Epithelial cell of proximal tubule (primary cell): ENCODE measurements at regions not wholly inside any gene's neighbourhood (a gene's known extent, or its start where the extent isn't known, plus 50 kb on each side); places are given as distances from the start of the nearest gene placed in this dataset.

Source experiments
- DNase-seq: peaks from one replicate; pipeline ENCODE4 v3.0.0-alpha.2; 2011; ENCODE audit warnings: low read depth
- H3K4me3 ChIP-seq: 2 replicates; pipeline ENCODE4 v1.5.1; 2011; ENCODE audit warnings: low read depth, mild to moderate bottlenecking, low read length
- CTCF ChIP-seq: conservative IDR thresholded peaks from 2 replicates; pipeline ENCODE4 v1.5.1; 2012; ENCODE audit warnings: low read depth, mild to moderate bottlenecking, low read length

GRCh38 chr5:143559586-143560109, 156.2 kb upstream of the NR3C1 start:
- no peak for DNase-seq
- TF ChIP-seq CTCF, result no peak
- no peak overlapping the region for H3K4me3 ChIP-seq

DNA sequence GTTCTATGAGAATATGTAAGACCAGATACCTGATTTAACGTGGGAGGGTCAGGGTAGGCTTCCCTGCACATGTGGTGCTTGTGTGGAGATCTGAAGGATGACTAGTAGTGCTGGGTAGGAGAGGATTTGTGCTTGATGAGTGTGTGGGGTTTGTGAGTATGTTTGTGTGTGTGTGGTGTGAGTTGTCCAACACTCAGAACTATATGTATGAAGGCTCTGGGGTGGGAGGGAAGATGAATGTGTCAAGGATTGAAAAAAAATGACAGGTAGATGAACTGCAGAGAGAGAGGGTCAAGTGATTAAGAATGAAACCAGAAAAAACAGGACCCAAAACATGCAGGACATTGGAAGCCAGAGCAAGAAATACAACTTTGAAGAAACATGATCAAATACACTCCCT, 154.6 kb upstream of the NR3C1 start:
- no peak for DNase-seq
- H3K4me3 ChIP-seq, result no peak overlapping the region
- no peak for TF ChIP-seq CTCF

DNA sequence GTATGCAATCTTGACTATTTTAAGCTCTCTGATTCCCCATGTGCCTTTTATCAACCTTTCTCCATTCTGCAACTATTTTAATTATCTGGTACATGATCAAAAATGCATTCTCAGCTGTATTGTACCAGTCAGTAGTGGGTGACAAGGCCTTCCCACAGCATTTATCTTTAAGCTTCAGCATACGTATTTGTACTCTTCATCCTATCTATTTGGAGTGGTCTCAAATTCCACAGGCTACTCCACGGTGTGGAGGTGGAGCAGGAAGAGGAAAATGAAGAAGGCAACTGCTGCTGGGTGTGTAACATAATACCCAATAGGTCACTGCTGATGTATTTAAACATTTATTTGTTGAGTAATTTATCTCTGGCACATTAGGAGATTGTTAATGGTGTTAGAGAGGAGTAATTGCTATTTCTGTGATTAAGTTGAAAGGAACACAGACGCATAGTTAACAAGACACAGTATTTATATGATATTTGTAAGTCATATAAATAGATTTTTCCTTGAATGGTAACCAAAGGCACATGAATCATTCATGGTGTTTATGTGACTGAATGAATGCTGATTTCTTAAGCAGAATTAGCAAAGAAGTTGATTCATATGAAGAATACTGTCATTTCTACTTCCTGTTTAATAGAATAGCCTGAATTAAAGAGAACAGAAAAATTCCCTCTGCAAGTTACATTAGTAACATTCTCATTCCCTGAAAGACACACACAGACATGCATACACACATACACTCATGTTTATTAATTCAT, 153.8 kb upstream of the NR3C1 start:
- TF ChIP-seq CTCF, result no peak
- no peak overlapping the region for H3K4me3 ChIP-seq
- no peak for DNase-seq

DNA sequence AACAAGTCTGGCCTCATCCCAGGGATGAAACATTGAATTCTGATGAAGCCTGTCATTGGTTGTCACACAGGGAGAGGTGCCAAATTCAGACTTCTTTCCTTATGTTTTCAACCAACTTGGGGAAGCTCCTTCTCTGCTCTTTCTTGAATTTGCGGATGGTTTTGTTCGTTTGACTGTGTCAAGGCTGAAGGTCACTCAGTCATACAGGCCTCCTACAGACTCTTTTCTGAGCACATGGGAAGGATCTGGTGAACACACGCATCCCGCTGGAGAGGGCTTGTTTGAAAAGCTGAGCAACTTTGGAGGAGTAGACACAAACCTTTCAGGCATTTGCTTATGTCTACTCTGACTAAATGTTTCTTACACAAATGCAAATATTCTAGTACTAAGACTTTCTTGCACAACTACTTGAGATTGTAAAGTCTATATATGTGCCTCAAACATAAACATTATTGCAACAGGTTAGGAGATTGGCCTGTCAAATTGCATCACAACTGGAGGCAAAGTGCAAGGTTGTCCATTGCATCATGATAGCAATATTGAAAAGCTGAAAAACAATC, 151.5 kb upstream of the NR3C1 start:
- no peak overlapping the region for H3K4me3 ChIP-seq
- no peak for TF ChIP-seq CTCF
- DNase-seq, result no peak

DNA sequence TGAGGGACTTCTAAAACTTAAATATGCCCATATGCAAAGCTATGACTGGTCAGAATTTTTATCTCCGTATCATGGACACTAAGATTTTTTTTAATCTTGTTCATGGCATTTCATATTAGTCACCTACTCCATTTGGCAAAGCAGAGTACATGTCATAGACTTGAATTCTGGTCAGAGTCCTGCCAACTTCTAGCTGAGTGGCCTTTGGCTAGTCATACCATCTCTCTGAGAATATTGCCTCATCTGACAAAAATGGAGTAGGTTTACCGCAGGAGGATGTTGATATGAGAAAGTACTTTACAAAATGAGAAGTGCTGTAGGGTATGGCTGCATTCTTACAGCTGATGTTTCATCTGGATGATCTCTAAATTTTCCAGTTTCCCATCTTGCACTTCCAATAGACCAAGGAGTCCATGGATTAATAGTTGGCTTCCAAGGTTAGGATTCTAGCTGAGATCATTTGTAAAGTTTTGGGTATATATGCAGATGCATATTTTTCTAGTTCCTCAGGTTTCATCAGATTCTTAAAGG, 150.8 kb upstream of the NR3C1 start:
- no peak for DNase-seq
- TF ChIP-seq CTCF, result no peak
- no peak overlapping the region for H3K4me3 ChIP-seq

- no peak for TF ChIP-seq CTCF
- H3K4me3 ChIP-seq, result no peak overlapping the region
- no peak for DNase-seq
Measured at GRCh38 chr5:143552680-143553079, 149.2 kb upstream of the NR3C1 start.

GRCh38 chr5:143551820-143552251, 148.3 kb upstream of the NR3C1 start:
- DNase-seq, result no peak
- H3K4me3 ChIP-seq, result no peak overlapping the region
- no peak for TF ChIP-seq CTCF
